ENCODE measurements at regions not wholly inside any gene's neighbourhood (a gene's known extent, or its start where the extent isn't known, plus 50 kb on each side); places are given as distances from the start of the nearest gene placed in this dataset.

DNA sequence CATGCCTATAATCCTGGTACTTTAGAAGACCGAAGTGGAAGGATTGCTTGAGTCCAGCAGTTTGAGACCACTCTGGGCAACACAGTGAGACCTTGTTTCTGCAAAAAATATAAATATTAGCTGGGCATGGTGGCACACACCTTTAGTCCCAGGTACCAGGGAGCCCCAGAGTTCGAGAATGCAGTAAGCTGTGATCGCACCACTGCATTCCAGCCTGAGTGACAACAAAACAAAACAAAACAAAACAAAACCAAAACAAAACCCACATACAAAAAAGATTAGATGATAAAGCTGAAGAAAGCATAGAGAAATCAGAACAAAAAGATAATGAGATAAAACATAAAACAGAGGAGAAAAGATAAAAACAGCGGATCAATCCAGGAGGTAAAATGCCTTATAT is 62.1 kb downstream of the TCF20 start:
- no peak for ATAC-seq
- Histone ChIP-seq H3K27me3 (ENCODE audit: insufficient read depth) (no peaks in the 10 kb centered on the region), H3K4me2 (no peak overlapping the region), H3F3A (replicated peaks; ENCODE audit: low read depth) (no peaks in the 10 kb centered on the region), H3K4me1 (ENCODE audit: insufficient read depth) (peaks cover 9% of the 10 kb centered on the region; the same call in 1 of the 2 replicates), H3K4me3 (no peak overlapping the region), H2AFZ (no peak overlapping the region), H3K36me3 (ENCODE audit: insufficient read depth) (peaks cover 1% of the 10 kb centered on the region; the same call in 1 of the 2 replicates), H3K79me2 (replicated peaks; ENCODE audit: insufficient read depth) (peaks cover 85% of the 10 kb centered on the region), H4K20me1 (replicated peaks; ENCODE audit: insufficient read depth) (peaks cover 81% of the 10 kb centered on the region), H3K27ac (ENCODE audit: low read depth) (no peak overlapping the region), H3K9me2 (ENCODE audit: insufficient read depth) (no peaks in the 10 kb centered on the region)
- TF ChIP-seq, protein P1, sequence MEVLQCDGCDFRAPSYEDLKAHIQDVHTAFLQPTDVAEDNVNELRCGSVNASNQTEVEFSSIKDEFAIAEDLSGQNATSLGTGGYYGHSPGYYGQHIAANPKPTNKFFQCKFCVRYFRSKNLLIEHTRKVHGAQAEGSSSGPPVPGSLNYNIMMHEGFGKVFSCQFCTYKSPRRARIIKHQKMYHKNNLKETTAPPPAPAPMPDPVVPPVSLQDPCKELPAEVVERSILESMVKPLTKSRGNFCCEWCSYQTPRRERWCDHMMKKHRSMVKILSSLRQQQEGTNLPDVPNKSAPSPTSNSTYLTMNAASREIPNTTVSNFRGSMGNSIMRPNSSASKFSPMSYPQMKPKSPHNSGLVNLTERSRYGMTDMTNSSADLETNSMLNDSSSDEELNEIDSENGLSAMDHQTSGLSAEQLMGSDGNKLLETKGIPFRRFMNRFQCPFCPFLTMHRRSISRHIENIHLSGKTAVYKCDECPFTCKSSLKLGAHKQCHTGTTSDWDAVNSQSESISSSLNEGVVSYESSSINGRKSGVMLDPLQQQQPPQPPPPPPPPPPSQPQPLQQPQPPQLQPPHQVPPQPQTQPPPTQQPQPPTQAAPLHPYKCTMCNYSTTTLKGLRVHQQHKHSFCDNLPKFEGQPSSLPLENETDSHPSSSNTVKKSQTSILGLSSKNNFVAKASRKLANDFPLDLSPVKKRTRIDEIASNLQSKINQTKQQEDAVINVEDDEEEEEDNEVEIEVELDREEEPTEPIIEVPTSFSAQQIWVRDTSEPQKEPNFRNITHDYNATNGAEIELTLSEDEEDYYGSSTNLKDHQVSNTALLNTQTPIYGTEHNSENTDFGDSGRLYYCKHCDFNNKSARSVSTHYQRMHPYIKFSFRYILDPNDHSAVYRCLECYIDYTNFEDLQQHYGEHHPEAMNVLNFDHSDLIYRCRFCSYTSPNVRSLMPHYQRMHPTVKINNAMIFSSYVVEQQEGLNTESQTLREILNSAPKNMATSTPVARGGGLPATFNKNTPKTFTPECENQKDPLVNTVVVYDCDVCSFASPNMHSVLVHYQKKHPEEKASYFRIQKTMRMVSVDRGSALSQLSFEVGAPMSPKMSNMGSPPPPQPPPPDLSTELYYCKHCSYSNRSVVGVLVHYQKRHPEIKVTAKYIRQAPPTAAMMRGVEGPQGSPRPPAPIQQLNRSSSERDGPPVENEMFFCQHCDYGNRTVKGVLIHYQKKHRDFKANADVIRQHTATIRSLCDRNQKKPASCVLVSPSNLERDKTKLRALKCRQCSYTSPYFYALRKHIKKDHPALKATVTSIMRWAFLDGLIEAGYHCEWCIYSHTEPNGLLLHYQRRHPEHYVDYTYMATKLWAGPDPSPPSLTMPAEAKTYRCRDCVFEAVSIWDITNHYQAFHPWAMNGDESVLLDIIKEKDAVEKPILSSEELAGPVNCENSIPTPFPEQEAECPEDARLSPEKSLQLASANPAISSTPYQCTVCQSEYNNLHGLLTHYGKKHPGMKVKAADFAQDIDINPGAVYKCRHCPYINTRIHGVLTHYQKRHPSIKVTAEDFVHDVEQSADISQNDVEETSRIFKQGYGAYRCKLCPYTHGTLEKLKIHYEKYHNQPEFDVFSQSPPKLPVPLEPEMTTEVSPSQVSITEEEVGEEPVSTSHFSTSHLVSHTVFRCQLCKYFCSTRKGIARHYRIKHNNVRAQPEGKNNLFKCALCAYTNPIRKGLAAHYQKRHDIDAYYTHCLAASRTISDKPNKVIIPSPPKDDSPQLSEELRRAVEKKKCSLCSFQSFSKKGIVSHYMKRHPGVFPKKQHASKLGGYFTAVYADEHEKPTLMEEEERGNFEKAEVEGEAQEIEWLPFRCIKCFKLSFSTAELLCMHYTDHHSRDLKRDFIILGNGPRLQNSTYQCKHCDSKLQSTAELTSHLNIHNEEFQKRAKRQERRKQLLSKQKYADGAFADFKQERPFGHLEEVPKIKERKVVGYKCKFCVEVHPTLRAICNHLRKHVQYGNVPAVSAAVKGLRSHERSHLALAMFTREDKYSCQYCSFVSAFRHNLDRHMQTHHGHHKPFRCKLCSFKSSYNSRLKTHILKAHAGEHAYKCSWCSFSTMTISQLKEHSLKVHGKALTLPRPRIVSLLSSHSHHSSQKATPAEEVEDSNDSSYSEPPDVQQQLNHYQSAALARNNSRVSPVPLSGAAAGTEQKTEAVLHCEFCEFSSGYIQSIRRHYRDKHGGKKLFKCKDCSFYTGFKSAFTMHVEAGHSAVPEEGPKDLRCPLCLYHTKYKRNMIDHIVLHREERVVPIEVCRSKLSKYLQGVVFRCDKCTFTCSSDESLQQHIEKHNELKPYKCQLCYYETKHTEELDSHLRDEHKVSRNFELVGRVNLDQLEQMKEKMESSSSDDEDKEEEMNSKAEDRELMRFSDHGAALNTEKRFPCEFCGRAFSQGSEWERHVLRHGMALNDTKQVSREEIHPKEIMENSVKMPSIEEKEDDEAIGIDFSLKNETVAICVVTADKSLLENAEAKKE (CRISPR knock-in tag; IDR thresholded peaks at IDR 0.05), result no peak
- TF ChIP-seq CREB1 (CRISPR knock-in tag; IDR thresholded peaks at IDR 0.05; ENCODE audit: low read depth) (no peak), ZNF114 (CRISPR knock-in tag; IDR thresholded peaks at IDR 0.05) (no peak), EZH2phosphoT487 (IDR thresholded peaks at IDR 0.05; ENCODE audit: unreplicated experiment) (no peak), STAT1 (IDR thresholded peaks at IDR 0.05; ENCODE audit: unreplicated experiment) (no peak), JUNB (IDR thresholded peaks at IDR 0.05; ENCODE audit: unreplicated experiment) (no peak), POLR2AphosphoS5 (IDR thresholded peaks at IDR 0.05; ENCODE audit: low read depth) (no peak), NANOG (IDR thresholded peaks at IDR 0.05; ENCODE audit: borderline replicate concordance) (no peak), ZNF331 (CRISPR knock-in tag; IDR thresholded peaks at IDR 0.05; ENCODE audit: low read depth) (no peak), EZH2 (IDR thresholded peaks at IDR 0.05; ENCODE audit: low read depth, unreplicated experiment) (no peak)
- TF ChIP-seq, protein P2, sequence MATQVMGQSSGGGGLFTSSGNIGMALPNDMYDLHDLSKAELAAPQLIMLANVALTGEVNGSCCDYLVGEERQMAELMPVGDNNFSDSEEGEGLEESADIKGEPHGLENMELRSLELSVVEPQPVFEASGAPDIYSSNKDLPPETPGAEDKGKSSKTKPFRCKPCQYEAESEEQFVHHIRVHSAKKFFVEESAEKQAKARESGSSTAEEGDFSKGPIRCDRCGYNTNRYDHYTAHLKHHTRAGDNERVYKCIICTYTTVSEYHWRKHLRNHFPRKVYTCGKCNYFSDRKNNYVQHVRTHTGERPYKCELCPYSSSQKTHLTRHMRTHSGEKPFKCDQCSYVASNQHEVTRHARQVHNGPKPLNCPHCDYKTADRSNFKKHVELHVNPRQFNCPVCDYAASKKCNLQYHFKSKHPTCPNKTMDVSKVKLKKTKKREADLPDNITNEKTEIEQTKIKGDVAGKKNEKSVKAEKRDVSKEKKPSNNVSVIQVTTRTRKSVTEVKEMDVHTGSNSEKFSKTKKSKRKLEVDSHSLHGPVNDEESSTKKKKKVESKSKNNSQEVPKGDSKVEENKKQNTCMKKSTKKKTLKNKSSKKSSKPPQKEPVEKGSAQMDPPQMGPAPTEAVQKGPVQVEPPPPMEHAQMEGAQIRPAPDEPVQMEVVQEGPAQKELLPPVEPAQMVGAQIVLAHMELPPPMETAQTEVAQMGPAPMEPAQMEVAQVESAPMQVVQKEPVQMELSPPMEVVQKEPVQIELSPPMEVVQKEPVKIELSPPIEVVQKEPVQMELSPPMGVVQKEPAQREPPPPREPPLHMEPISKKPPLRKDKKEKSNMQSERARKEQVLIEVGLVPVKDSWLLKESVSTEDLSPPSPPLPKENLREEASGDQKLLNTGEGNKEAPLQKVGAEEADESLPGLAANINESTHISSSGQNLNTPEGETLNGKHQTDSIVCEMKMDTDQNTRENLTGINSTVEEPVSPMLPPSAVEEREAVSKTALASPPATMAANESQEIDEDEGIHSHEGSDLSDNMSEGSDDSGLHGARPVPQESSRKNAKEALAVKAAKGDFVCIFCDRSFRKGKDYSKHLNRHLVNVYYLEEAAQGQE (IDR thresholded peaks at IDR 0.05; ENCODE audit: unreplicated experiment), result no peak
- TF ChIP-seq, protein P3, sequence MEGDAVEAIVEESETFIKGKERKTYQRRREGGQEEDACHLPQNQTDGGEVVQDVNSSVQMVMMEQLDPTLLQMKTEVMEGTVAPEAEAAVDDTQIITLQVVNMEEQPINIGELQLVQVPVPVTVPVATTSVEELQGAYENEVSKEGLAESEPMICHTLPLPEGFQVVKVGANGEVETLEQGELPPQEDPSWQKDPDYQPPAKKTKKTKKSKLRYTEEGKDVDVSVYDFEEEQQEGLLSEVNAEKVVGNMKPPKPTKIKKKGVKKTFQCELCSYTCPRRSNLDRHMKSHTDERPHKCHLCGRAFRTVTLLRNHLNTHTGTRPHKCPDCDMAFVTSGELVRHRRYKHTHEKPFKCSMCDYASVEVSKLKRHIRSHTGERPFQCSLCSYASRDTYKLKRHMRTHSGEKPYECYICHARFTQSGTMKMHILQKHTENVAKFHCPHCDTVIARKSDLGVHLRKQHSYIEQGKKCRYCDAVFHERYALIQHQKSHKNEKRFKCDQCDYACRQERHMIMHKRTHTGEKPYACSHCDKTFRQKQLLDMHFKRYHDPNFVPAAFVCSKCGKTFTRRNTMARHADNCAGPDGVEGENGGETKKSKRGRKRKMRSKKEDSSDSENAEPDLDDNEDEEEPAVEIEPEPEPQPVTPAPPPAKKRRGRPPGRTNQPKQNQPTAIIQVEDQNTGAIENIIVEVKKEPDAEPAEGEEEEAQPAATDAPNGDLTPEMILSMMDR (conservative IDR thresholded peaks at IDR 0.05; ENCODE audit: low read depth in 2 of 2), result no peak
- TF ChIP-seq, protein P4, sequence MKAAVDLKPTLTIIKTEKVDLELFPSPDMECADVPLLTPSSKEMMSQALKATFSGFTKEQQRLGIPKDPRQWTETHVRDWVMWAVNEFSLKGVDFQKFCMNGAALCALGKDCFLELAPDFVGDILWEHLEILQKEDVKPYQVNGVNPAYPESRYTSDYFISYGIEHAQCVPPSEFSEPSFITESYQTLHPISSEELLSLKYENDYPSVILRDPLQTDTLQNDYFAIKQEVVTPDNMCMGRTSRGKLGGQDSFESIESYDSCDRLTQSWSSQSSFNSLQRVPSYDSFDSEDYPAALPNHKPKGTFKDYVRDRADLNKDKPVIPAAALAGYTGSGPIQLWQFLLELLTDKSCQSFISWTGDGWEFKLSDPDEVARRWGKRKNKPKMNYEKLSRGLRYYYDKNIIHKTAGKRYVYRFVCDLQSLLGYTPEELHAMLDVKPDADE (IDR thresholded peaks at IDR 0.05), result no peak
- Mint-ChIP-seq H3K4me3 (no peak overlapping the region), H3K36me3 (ENCODE audit: low read depth) (peaks cover 25% of the 10 kb centered on the region), H3K27me3 (ENCODE audit: insufficient read depth, low read depth, poor library complexity) (peaks cover 3% of the 10 kb centered on the region), H3K9me3 (no peaks in the 10 kb centered on the region), H3K4me1 (peaks cover 9% of the 10 kb centered on the region), H3K27ac (no peak overlapping the region)
- no peak for DNase-seq (ENCODE audit: low spot score)
